Fibroblast of skin of left biceps (primary cell): ENCODE measurements at regions not wholly inside any gene's neighbourhood (a gene's known extent, or its start where the extent isn't known, plus 50 kb on each side); places are given as distances from the start of the nearest gene placed in this dataset.
A peak's percentile ranks its signal among the peaks of the same experiment; 100 is the strongest.
"Not testable (repeated sequence)": the region's sequence is repeated elsewhere in the genome, so short reads cannot be mapped to it uniquely, and the experiment has no call there.

Experiments
- DNase-seq, 2 experiments: peaks; one replicate each; pipeline ENCODE4 v3.0.0-alpha.2; 2013; ENCODE audit warnings: low read depth in 2 of 2

- DNase-seq = peak; percentile 1 to 4
Observed at GRCh38 chr5:118193194-118193905, 795.0 kb downstream of the DTWD2 start.

GRCh38 chr5:118185018-118185417, 803.3 kb downstream of the DTWD2 start:
- no peak for DNase-seq

- no peak for DNase-seq
Observed at GRCh38 chr5:118176146-118176545, 812.2 kb downstream of the DTWD2 start.

- no peak for DNase-seq
Observed at GRCh38 chr5:118174671-118175070, 813.7 kb downstream of the DTWD2 start.

GRCh38 chr5:118173340-118173739, 815.0 kb downstream of the DTWD2 start:
- no peak for DNase-seq

- DNase-seq = no peak
Observed at GRCh38 chr5:118165619-118166018, 822.7 kb downstream of the DTWD2 start.

GRCh38 chr5:118156181-118156580, 832.2 kb downstream of the DTWD2 start:
- DNase-seq = no peak

GRCh38 chr5:118146824-118147223, 841.5 kb downstream of the DTWD2 start:
- no peak for DNase-seq

GRCh38 chr5:118144540-118144939, 843.8 kb downstream of the DTWD2 start:
- DNase-seq = no peak

GRCh38 chr5:118139361-118139760, 849.0 kb downstream of the DTWD2 start:
- no peak for DNase-seq

- DNase-seq = peak; percentile 5 to 13
Observed at GRCh38 chr5:118126159-118126558, 862.2 kb downstream of the DTWD2 start.

GRCh38 chr5:118125687-118126086, 862.7 kb downstream of the DTWD2 start:
- DNase-seq = no peak

GRCh38 chr5:118121258-118121657, 867.1 kb downstream of the DTWD2 start:
- DNase-seq = no peak

GRCh38 chr5:118115791-118116190, 872.6 kb downstream of the DTWD2 start:
- peak; percentile 13 to 19 for DNase-seq

- no peak for DNase-seq
Observed at GRCh38 chr5:118111956-118112355, 876.4 kb downstream of the DTWD2 start.

- DNase-seq = not testable (repeated sequence)
Observed at GRCh38 chr5:118107246-118107645, 881.1 kb downstream of the DTWD2 start.

GRCh38 chr5:118098716-118099115, 889.6 kb downstream of the DTWD2 start:
- no peak for DNase-seq

GRCh38 chr5:118095115-118095514, 893.2 kb downstream of the DTWD2 start:
- DNase-seq = peak in 1 of 2 experiments; percentile 8

- no peak for DNase-seq
Observed at GRCh38 chr5:118088448-118088847, 899.9 kb downstream of the DTWD2 start.

GRCh38 chr5:118076490-118076889, 911.9 kb downstream of the DTWD2 start:
- no peak for DNase-seq

GRCh38 chr5:118070041-118070440, 918.3 kb downstream of the DTWD2 start:
- no peak for DNase-seq

- DNase-seq = no peak
Observed at GRCh38 chr5:118069452-118069851, 918.9 kb downstream of the DTWD2 start.

- no peak for DNase-seq
Observed at GRCh38 chr5:118068886-118069285, 919.5 kb downstream of the DTWD2 start.

GRCh38 chr5:118063836-118064235, 924.5 kb downstream of the DTWD2 start:
- DNase-seq = not testable (repeated sequence)
